OCI-LY1 (cell line): ENCODE measurements at regions not wholly inside any gene's neighbourhood (a gene's known extent, or its start where the extent isn't known, plus 50 kb on each side); places are given as distances from the start of the nearest gene placed in this dataset.

Experiments used
- H2AFZ ChIP-seq: fragments of 200-600 bp; sonication (generic), shearing (Covaris generic); 2 replicates; pipeline ENCODE4 v1.6.0; 2014; ENCODE audit warnings: antibody characterized with exemption, mild to moderate bottlenecking, low read length
- H3F3A ChIP-seq: fragments of 200-600 bp; sonication (generic), shearing (Covaris generic); 2 replicates; pipeline ENCODE4 v1.6.0; 2014; ENCODE audit warnings: mild to moderate bottlenecking, antibody characterized with exemption, low read length, moderate library complexity; ENCODE audit not compliant: insufficient read depth
- H3K27ac ChIP-seq: fragments of 200-600 bp; sonication (generic); 2 replicates; pipeline ENCODE4 v1.5.1; 2014; ENCODE audit warnings: low read length, mixed run types, mild to moderate bottlenecking, low read depth; ENCODE audit not compliant: poor library complexity, severe bottlenecking
- H3K27me3 ChIP-seq: fragments of 200-600 bp; sonication (generic); 2 replicates; pipeline ENCODE4 v1.6.0; 2014; ENCODE audit warnings: antibody characterized with exemption, mild to moderate bottlenecking, low read length, moderate library complexity; ENCODE audit not compliant: insufficient read depth
- H3K36me3 ChIP-seq: fragments of 200-600 bp; sonication (generic); 2 replicates; pipeline ENCODE4 v1.6.1; 2014; ENCODE audit warnings: mild to moderate bottlenecking, antibody characterized with exemption, low read length, moderate library complexity, mixed read lengths; ENCODE audit not compliant: insufficient read depth
- H3K4me1 ChIP-seq: fragments of 200-600 bp; sonication (generic); 2 replicates; pipeline ENCODE4 v1.5.1; 2014; ENCODE audit warnings: mild to moderate bottlenecking, low read length, moderate library complexity; ENCODE audit not compliant: insufficient read depth, severe bottlenecking
- H3K4me2 ChIP-seq: fragments of 200-600 bp; sonication (generic), shearing (Covaris generic); 2 replicates; pipeline ENCODE4 v1.6.1; 2014; ENCODE audit warnings: low read length
- H3K4me3 ChIP-seq: fragments of 200-600 bp; sonication (generic); 2 replicates; pipeline ENCODE4 v1.5.1; 2014; ENCODE audit warnings: low read length, low read depth, mild to moderate bottlenecking, mixed read lengths; ENCODE audit not compliant: poor library complexity, severe bottlenecking
- H3K79me2 ChIP-seq: fragments of 200-600 bp; shearing (Covaris generic); 2 replicates; pipeline ENCODE4 v1.6.1; 2016; ENCODE audit warnings: mixed run types, low read length, mixed read lengths; ENCODE audit not compliant: insufficient read depth
- H3K9ac ChIP-seq: fragments of 200-600 bp; sonication (generic), shearing (Covaris generic); 2 replicates; pipeline ENCODE4 v1.6.1; 2014; ENCODE audit warnings: mild to moderate bottlenecking, low read length, mixed read lengths
- H3K9me2 ChIP-seq: fragments of 200-600 bp; sonication (generic), shearing (Covaris generic); 2 replicates; pipeline ENCODE4 v1.6.1; 2014; ENCODE audit warnings: low read depth, mild to moderate bottlenecking, low read length, mixed read lengths
- H3K9me3 ChIP-seq: fragments of 200-600 bp; shearing (Covaris generic); 2 replicates; pipeline ENCODE4 v1.6.1; 2014; ENCODE audit warnings: low read length, mixed read lengths
- H4K20me1 ChIP-seq: fragments of 200-600 bp; sonication (generic), shearing (Covaris generic); 2 replicates; pipeline ENCODE4 v1.6.0; 2016; ENCODE audit warnings: mild to moderate bottlenecking, low read length; ENCODE audit not compliant: insufficient read depth
- CTCF ChIP-seq: fragments of 200-600 bp; sonication (generic), shearing (Covaris generic); IDR thresholded peaks from 2 replicates; pipeline ENCODE4 v1.5.1; 2017; ENCODE audit warnings: mild to moderate bottlenecking, antibody characterized with exemption, low read length, moderate library complexity, mixed read lengths
- EZH2 ChIP-seq: fragments of 200-600 bp; sonication (generic), shearing (Covaris generic); IDR thresholded peaks from 2 replicates; pipeline ENCODE4 v1.8.0; 2017; ENCODE audit warnings: borderline replicate concordance, mixed run types, mild to moderate bottlenecking, antibody characterized with exemption, low read length, moderate library complexity, mixed read lengths

- no peaks in the 10 kb centered on the region for H3K9me3 ChIP-seq
- H3K9ac ChIP-seq = no peak overlapping the region
- H3K27ac ChIP-seq = no peak overlapping the region
- H3F3A ChIP-seq = no peaks in the 10 kb centered on the region
- TF ChIP-seq EZH2 (no peak), CTCF (no peak)
- no peaks in the 10 kb centered on the region for H4K20me1 ChIP-seq
- H3K36me3 ChIP-seq = no peaks in the 10 kb centered on the region
- no peak overlapping the region for H2AFZ ChIP-seq
- no peak overlapping the region for H3K4me3 ChIP-seq
- no peaks in the 10 kb centered on the region for H3K4me1 ChIP-seq
- no peaks in the 10 kb centered on the region for H3K9me2 ChIP-seq
- no peaks in the 10 kb centered on the region for H3K27me3 ChIP-seq
- no peak overlapping the region for H3K4me2 ChIP-seq
- no peaks in the 10 kb centered on the region for H3K79me2 ChIP-seq
Observed at GRCh38 chr1:198400063-198400462, 140.4 kb downstream of the ATP6V1G3 start.

DNA sequence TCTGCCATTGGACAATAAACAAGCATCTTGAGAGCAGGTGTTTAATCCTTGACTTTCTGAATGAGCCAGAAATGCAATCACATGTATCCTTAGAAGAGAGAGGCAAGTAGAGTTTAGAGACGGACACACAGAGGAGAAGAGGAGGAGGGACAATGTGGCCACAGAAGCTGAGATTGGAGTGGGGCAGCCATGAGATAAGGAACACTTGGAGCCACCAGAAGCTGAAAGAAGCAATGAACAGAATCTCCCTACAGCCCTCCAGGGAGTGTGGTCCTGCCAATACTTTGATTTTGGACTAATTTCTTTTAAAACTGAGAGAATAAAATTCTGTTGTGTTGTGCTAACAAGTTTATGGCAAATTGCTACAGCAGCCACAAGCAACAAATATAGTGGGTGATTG lies 141.0 kb downstream of the ATP6V1G3 start:
- no peak overlapping the region for H2AFZ ChIP-seq
- no peak overlapping the region for H3K4me2 ChIP-seq
- H3K4me1 ChIP-seq = no peaks in the 10 kb centered on the region
- no peaks in the 10 kb centered on the region for H3F3A ChIP-seq
- no peak for TF ChIP-seq EZH2
- no peak for TF ChIP-seq CTCF
- H4K20me1 ChIP-seq = no peaks in the 10 kb centered on the region
- no peaks in the 10 kb centered on the region for H3K79me2 ChIP-seq
- H3K9me2 ChIP-seq = no peaks in the 10 kb centered on the region
- no peaks in the 10 kb centered on the region for H3K9me3 ChIP-seq
- H3K9ac ChIP-seq = no peak overlapping the region
- H3K36me3 ChIP-seq = no peaks in the 10 kb centered on the region
- H3K27me3 ChIP-seq = no peaks in the 10 kb centered on the region
- no peak overlapping the region for H3K4me3 ChIP-seq
- no peak overlapping the region for H3K27ac ChIP-seq

DNA sequence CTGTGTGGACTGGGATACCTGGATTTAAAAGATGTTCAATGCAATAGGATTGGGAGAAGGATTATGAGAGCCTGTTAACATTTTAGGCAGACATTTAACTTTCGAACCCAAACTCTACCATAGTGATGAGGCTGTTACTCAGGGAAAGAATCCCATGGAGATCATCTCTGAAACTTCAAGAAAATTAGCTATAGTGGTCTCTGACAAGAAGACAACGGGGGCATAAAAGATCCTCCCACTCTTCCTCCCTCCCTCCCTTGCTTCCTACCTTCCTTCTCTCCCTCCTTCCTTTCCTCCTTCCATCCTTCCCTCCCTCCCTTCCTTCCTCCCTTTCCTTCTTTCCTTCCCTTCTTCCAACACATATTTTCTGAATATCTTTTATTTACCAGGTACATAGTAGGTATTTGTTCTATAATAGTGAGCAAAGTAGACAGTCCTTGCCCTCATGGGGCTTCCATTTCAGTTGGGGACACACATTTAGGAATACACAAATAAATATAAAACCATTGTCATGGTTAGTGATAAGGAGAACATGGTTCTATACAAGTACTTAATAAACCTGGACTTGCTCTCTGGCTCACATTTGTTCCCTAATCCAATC lies 143.2 kb downstream of the ATP6V1G3 start:
- H3K4me1 ChIP-seq = no peaks in the 10 kb centered on the region
- H3K27me3 ChIP-seq = no peaks in the 10 kb centered on the region
- no peaks in the 10 kb centered on the region for H3K79me2 ChIP-seq
- H3K4me3 ChIP-seq = no peak overlapping the region
- no peak overlapping the region for H3K9ac ChIP-seq
- no peaks in the 10 kb centered on the region for H3K9me2 ChIP-seq
- H4K20me1 ChIP-seq = no peaks in the 10 kb centered on the region
- TF ChIP-seq EZH2 (no peak), CTCF (no peak)
- no peak overlapping the region for H2AFZ ChIP-seq
- no peak overlapping the region for H3K4me2 ChIP-seq
- H3K27ac ChIP-seq = no peak overlapping the region
- no peaks in the 10 kb centered on the region for H3K9me3 ChIP-seq
- no peaks in the 10 kb centered on the region for H3K36me3 ChIP-seq
- no peaks in the 10 kb centered on the region for H3F3A ChIP-seq
